ENCODE measurements at regions not wholly inside any gene's neighbourhood (a gene's known extent, or its start where the extent isn't known, plus 50 kb on each side); places are given as distances from the start of the nearest gene placed in this dataset.

DNA sequence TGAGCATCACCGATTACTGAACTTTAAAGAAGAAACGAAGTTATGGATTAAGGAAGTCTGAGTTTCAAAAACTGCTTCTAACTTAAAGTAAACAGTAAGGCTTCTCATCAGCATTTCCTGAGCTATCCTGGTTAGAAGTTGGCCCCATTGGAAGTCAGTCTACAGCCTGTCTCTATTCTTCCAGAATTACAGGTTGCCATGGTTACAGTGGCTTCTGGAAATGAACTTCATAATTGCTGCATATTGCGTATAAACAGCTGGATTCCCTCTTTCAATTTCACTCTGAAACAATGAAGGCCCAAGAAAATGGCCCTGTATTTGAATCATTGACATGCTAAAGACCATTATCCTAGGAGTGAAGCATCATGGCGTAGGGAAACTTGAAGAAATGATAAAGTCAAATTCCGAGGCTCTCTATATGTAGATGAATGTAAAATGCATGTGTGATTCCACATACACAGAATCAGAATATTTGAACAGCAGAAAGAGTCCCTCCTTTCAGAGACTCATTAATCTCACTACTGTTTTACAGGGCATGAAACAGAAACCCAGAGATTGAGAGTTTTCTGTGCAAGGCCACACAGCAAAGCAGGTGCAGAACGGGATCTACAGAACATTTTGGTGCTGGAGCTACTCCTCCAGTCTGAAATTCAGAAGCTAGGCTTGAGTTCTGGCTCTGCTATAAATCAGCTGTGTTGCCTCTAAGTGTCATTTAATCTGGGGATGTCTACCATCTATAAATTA is 856.4 kb upstream of the CELF4 start (continued):
- TF ChIP-seq POLR2AphosphoS5 (IDR thresholded peaks at IDR 0.05; ENCODE audit: low read depth, low read length) (no peak), SIX5 (IDR thresholded peaks at IDR 0.05; ENCODE audit: low read depth, low read length) (no peak), EP300 (IDR thresholded peaks at IDR 0.05; ENCODE audit: borderline replicate concordance in 1 of 2, low read depth in 2 of 2, low read length in 2 of 2) (no peak), FOSL1 (IDR thresholded peaks at IDR 0.05; ENCODE audit: insufficient read depth, low read depth, low read length) (no peak), BCL11A (IDR thresholded peaks at IDR 0.05; ENCODE audit: low read depth in 2 of 2, low read length in 2 of 2) (no peak)
- TF ChIP-seq, protein P1, sequence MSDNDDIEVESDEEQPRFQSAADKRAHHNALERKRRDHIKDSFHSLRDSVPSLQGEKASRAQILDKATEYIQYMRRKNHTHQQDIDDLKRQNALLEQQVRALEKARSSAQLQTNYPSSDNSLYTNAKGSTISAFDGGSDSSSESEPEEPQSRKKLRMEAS (IDR thresholded peaks at IDR 0.05), result no peak
- TF ChIP-seq, protein P2, sequence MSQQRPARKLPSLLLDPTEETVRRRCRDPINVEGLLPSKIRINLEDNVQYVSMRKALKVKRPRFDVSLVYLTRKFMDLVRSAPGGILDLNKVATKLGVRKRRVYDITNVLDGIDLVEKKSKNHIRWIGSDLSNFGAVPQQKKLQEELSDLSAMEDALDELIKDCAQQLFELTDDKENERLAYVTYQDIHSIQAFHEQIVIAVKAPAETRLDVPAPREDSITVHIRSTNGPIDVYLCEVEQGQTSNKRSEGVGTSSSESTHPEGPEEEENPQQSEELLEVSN (IDR thresholded peaks at IDR 0.05), result no peak
- TF ChIP-seq, protein P3, sequence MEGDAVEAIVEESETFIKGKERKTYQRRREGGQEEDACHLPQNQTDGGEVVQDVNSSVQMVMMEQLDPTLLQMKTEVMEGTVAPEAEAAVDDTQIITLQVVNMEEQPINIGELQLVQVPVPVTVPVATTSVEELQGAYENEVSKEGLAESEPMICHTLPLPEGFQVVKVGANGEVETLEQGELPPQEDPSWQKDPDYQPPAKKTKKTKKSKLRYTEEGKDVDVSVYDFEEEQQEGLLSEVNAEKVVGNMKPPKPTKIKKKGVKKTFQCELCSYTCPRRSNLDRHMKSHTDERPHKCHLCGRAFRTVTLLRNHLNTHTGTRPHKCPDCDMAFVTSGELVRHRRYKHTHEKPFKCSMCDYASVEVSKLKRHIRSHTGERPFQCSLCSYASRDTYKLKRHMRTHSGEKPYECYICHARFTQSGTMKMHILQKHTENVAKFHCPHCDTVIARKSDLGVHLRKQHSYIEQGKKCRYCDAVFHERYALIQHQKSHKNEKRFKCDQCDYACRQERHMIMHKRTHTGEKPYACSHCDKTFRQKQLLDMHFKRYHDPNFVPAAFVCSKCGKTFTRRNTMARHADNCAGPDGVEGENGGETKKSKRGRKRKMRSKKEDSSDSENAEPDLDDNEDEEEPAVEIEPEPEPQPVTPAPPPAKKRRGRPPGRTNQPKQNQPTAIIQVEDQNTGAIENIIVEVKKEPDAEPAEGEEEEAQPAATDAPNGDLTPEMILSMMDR (IDR thresholded peaks at IDR 0.05; ENCODE audit: control extremely low read depth in 1 of 3, insufficient read depth in 1 of 3, low read depth in 1 of 3, low read length in 3 of 3), result no peak

All from H1 (cell line).